KMS-11 (cell line): ENCODE measurements at regions not wholly inside any gene's neighbourhood (a gene's known extent, or its start where the extent isn't known, plus 50 kb on each side); places are given as distances from the start of the nearest gene placed in this dataset.

ENCODE experiments used
- H2AFZ ChIP-seq: fragments of 200-600 bp; sonication (generic); 2 replicates; pipeline ENCODE4 v1.6.1; 2016; ENCODE audit warnings: antibody characterized with exemption, mixed run types, low read depth
- H3K27ac ChIP-seq: fragments of 200-600 bp; sonication (generic); 2 replicates; pipeline ENCODE4 v1.6.1; 2016; ENCODE audit warnings: mild to moderate bottlenecking, mixed run types
- H3K27me3 ChIP-seq: fragments of 200-600 bp; sonication (generic); 2 replicates; pipeline ENCODE4 v1.6.1; 2017; ENCODE audit warnings: mild to moderate bottlenecking, low read depth, mixed run types, moderate library complexity; ENCODE audit not compliant: insufficient read depth
- H3K36me3 ChIP-seq: fragments of 200-600 bp; sonication (generic); 2 replicates; pipeline ENCODE4 v1.6.1; 2017; ENCODE audit warnings: mild to moderate bottlenecking, mixed run types; ENCODE audit not compliant: insufficient read depth
- H3K4me1 ChIP-seq: fragments of 200-600 bp; sonication (generic); 2 replicates; pipeline ENCODE4 v1.6.1; 2016; ENCODE audit warnings: mild to moderate bottlenecking, low read depth, mixed run types; ENCODE audit not compliant: poor library complexity, severe bottlenecking
- H3K4me2 ChIP-seq: fragments of 200-600 bp; sonication (generic); 2 replicates; pipeline ENCODE4 v1.7.0; 2016; ENCODE audit warnings: mild to moderate bottlenecking, mixed run types
- H3K4me3 ChIP-seq: fragments of 200-600 bp; sonication (generic); IDR thresholded peaks from 2 replicates; pipeline ENCODE4 v1.6.1; 2017; ENCODE audit warnings: low read depth, low read length, mixed read lengths; ENCODE audit not compliant: insufficient read depth
- H3K79me2 ChIP-seq: fragments of 200-600 bp; sonication (generic); 2 replicates; pipeline ENCODE4 v1.6.1; 2016; ENCODE audit warnings: low read depth, mixed run types; ENCODE audit not compliant: insufficient read depth
- H3K9ac ChIP-seq: fragments of 200-600 bp; sonication (generic); 2 replicates; pipeline ENCODE4 v1.6.1; 2016; ENCODE audit warnings: mild to moderate bottlenecking, mixed run types
- H4K20me1 ChIP-seq: fragments of 200-600 bp; sonication (generic); 2 replicates; pipeline ENCODE4 v1.6.1; 2016; ENCODE audit warnings: mild to moderate bottlenecking, mixed run types; ENCODE audit not compliant: insufficient read depth
- TF ChIP-seq, protein P1 (sequence below): fragments of 200-600 bp; sonication (generic); conservative IDR thresholded peaks from 2 replicates; pipeline ENCODE4 v1.6.1; 2017; ENCODE audit warnings: low read depth, mild to moderate bottlenecking, antibody characterized with exemption, low read length, moderate library complexity, mixed read lengths

DNA sequence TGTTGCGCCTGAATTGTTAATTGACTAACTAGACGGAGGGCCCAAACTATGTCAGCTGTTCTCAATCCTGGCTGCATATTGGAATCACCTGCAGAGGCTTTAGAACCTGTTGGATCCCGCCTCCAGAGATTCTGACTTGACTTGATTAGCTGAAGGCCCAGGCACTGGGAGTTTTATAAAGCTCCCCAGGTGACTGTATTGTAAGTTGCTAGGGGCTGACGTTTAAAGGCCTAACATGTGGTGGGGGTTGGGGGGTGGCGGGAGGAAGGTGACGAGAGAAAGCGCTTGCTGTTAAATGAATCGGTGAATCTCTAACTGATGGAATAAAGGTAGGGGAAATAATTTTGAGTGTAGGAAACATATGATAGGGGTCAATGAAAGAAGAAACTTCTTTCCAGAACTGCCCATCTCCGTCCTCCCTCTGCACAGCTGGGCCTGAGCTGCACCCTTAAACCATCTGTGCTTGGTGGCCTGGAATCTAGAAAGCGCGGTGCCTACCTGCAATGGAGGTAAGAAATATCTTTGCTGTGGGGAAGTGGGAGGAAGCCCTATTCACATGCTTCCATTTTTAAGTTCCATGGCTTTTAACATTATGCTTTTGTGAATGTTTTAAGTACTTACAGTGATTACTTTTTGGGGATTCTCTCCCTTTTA is 225.0 kb upstream of the FAM3C start:
- Histone ChIP-seq H3K4me1 (no peaks in the 10 kb centered on the region), H3K4me3 (no peak overlapping the region), H3K9ac (no peak overlapping the region), H3K36me3 (no peaks in the 10 kb centered on the region), H3K27ac (no peak overlapping the region), H3K79me2 (no peaks in the 10 kb centered on the region), H2AFZ (no peak overlapping the region), H3K27me3 (no peaks in the 10 kb centered on the region), H4K20me1 (no peaks in the 10 kb centered on the region), H3K4me2 (no peak overlapping the region)
- TF ChIP-seq, protein P1, sequence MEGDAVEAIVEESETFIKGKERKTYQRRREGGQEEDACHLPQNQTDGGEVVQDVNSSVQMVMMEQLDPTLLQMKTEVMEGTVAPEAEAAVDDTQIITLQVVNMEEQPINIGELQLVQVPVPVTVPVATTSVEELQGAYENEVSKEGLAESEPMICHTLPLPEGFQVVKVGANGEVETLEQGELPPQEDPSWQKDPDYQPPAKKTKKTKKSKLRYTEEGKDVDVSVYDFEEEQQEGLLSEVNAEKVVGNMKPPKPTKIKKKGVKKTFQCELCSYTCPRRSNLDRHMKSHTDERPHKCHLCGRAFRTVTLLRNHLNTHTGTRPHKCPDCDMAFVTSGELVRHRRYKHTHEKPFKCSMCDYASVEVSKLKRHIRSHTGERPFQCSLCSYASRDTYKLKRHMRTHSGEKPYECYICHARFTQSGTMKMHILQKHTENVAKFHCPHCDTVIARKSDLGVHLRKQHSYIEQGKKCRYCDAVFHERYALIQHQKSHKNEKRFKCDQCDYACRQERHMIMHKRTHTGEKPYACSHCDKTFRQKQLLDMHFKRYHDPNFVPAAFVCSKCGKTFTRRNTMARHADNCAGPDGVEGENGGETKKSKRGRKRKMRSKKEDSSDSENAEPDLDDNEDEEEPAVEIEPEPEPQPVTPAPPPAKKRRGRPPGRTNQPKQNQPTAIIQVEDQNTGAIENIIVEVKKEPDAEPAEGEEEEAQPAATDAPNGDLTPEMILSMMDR, result no peak

- Histone ChIP-seq H3K4me3 (no peak overlapping the region), H2AFZ (no peak overlapping the region), H3K36me3 (no peaks in the 10 kb centered on the region), H3K4me1 (no peaks in the 10 kb centered on the region), H3K79me2 (no peaks in the 10 kb centered on the region), H3K9ac (no peak overlapping the region), H3K27ac (no peak overlapping the region), H3K4me2 (no peak overlapping the region), H3K27me3 (no peaks in the 10 kb centered on the region), H4K20me1 (no peaks in the 10 kb centered on the region)
- TF ChIP-seq, protein P1, result no peak
These were observed 224.1 kb upstream of the FAM3C start for GRCh38 chr7:121620206-121620605.

GRCh38 chr7:121618182-121618581 is 222.1 kb upstream of the FAM3C start:
- no peaks in the 10 kb centered on the region for H3K27me3 ChIP-seq
- no peak overlapping the region for H3K4me2 ChIP-seq
- H2AFZ ChIP-seq, result no peak overlapping the region
- H3K36me3 ChIP-seq, result no peaks in the 10 kb centered on the region
- no peaks in the 10 kb centered on the region for H3K4me1 ChIP-seq
- TF ChIP-seq, protein P1, result no peak
- no peak overlapping the region for H3K27ac ChIP-seq
- H3K9ac ChIP-seq, result no peak overlapping the region
- H3K79me2 ChIP-seq, result no peaks in the 10 kb centered on the region
- no peaks in the 10 kb centered on the region for H4K20me1 ChIP-seq
- no peak overlapping the region for H3K4me3 ChIP-seq

DNA sequence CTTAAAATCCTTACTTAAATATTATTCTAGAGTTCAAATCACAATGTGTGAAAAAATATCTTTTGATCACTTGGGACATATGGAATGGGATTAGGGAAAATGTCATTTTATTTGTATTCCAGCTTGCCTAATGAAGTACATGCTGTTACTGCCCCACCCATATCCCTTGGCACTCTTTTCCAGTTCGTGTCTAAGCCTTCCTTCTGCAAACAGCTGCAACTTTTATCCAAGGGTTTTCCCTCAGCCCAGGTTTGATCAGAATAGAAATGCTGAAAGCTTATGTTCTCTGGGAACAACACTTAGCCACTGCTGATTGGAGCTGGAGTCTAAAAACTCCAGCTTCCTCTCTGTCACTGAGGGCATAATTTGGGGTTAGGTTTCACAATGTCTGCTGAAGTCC is 214.1 kb upstream of the FAM3C start:
- no peaks in the 10 kb centered on the region for H3K79me2 ChIP-seq
- H3K36me3 ChIP-seq, result no peaks in the 10 kb centered on the region
- no peaks in the 10 kb centered on the region for H3K4me1 ChIP-seq
- H2AFZ ChIP-seq, result no peak overlapping the region
- no peaks in the 10 kb centered on the region for H4K20me1 ChIP-seq
- H3K9ac ChIP-seq, result no peak overlapping the region
- TF ChIP-seq, protein P1, result no peak
- H3K4me2 ChIP-seq, result no peak overlapping the region
- no peaks in the 10 kb centered on the region for H3K27me3 ChIP-seq
- no peak overlapping the region for H3K4me3 ChIP-seq
- no peak overlapping the region for H3K27ac ChIP-seq
